ENCODE measurements at regions not wholly inside any gene's neighbourhood (a gene's known extent, or its start where the extent isn't known, plus 50 kb on each side); places are given as distances from the start of the nearest gene placed in this dataset.

DNA sequence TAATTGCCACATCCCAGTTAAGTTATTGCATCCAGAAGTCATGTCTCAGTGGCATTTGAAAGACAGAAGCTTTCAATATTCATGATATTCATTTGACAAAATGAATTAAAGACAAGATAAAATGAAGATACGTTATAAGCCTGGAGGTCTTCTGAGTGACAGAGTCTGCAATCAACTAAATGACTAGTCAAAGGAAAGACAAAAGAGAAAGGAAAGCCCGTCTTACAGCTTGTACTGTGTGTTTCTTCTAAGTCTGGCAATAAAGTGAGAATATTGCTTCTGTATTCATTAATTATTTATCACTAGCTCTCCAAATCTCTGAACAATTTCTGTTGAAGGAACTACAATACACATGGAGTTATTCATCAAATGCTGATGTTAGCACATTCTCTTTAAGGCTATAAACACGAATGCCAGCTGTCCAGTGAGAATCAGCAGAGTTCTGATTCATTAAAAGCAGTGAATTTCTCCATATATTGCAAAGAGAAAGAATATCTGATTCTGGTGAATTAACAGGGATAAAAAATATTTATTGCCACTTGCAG lies 70.7 kb downstream of the ATXN7L3B start:
- TF ChIP-seq POLR2A (IDR thresholded peaks at IDR 0.05) (no peak), POLR2AphosphoS5 (IDR thresholded peaks at IDR 0.05) (no peak), EP300 (IDR thresholded peaks at IDR 0.05) (no peak)
- TF ChIP-seq, protein P1, sequence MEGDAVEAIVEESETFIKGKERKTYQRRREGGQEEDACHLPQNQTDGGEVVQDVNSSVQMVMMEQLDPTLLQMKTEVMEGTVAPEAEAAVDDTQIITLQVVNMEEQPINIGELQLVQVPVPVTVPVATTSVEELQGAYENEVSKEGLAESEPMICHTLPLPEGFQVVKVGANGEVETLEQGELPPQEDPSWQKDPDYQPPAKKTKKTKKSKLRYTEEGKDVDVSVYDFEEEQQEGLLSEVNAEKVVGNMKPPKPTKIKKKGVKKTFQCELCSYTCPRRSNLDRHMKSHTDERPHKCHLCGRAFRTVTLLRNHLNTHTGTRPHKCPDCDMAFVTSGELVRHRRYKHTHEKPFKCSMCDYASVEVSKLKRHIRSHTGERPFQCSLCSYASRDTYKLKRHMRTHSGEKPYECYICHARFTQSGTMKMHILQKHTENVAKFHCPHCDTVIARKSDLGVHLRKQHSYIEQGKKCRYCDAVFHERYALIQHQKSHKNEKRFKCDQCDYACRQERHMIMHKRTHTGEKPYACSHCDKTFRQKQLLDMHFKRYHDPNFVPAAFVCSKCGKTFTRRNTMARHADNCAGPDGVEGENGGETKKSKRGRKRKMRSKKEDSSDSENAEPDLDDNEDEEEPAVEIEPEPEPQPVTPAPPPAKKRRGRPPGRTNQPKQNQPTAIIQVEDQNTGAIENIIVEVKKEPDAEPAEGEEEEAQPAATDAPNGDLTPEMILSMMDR (IDR thresholded peaks at IDR 0.05): no peak

Measured in sigmoid colon (tissue), 4 donors.